GM12878 (cell line): ENCODE measurements at regions not wholly inside any gene's neighbourhood (a gene's known extent, or its start where the extent isn't known, plus 50 kb on each side); places are given as distances from the start of the nearest gene placed in this dataset.

Experiments used
- ATAC-seq: fragments of 200-7000 bp; cut with Tn5 transposase; 3 replicates; pipeline ENCODE4 v1.9.1; 2020; ENCODE audit warnings: mild to moderate bottlenecking, moderate library complexity
- BruUV-seq: library from RNA; stranded (reverse); fragments of 400-500 nt; replicated peaks from 2 replicates; lab custom pipeline; 2021; lab: Mats Ljungman, UMichigan
- CTCF ChIA-PET: fragments of 300-600 bp; sonication (Branson Sonifier 250); formaldehyde crosslinking; extraction: SDS; loops from one replicate; lab custom pipeline; 2021; ENCODE audit warnings: inconsistent platforms; lab: Yijun Ruan, JAX
- POLR2A ChIA-PET: fragments of 350-600 bp; formaldehyde crosslinking; extraction: SDS; loops from one replicate; lab custom pipeline; 2021; ENCODE audit warnings: inconsistent platforms; lab: Charles Lee
- RAD21 ChIA-PET: fragments of 300-600 bp; sonication (Branson Sonifier 250); formaldehyde crosslinking; loops from one replicate; lab custom pipeline; 2023; ENCODE audit warnings: antibody characterized with exemption; ENCODE audit not compliant: unreplicated experiment; lab: Charles Lee
- SMC1A ChIA-PET: fragments of 300-600 bp; sonication (Branson Sonifier 250); formaldehyde crosslinking; loops from one replicate; lab custom pipeline; 2023; ENCODE audit not compliant: unreplicated experiment, uncharacterized antibody; lab: Charles Lee
- DNase-seq: peaks from one replicate; pipeline ENCODE4 v3.0.0-alpha.2; 2011; ENCODE audit warnings: low read depth, low spot score
- FAIRE-seq: peaks from 3 replicates; lab custom pipeline; 2011; peaks lifted over from hg19 to GRCh38; lab: Jason Lieb, UNC
- H2AFZ ChIP-seq: 2 replicates; pipeline ENCODE4 v1.6.0; 2011; ENCODE audit warnings: low read depth, low read length, control low read depth; ENCODE audit not compliant: control insufficient read depth
- H3K27ac ChIP-seq: 2 replicates; pipeline ENCODE4 v1.5.1; 2011; ENCODE audit warnings: control low read depth; ENCODE audit not compliant: control insufficient read depth, insufficient read depth
- H3K27me3 ChIP-seq, 2 experiments: replicated peaks in 1 of 2; 2 replicates each; pipeline versions ENCODE4 v1.6.0 to v1.6.1; 2011; ENCODE audit warnings: low read length in 1 of 2; ENCODE audit not compliant: control insufficient read depth in 2 of 2, insufficient read depth in 2 of 2
- H3K36me3 ChIP-seq, 2 experiments: 2 replicates each; pipeline ENCODE4 v1.5.1; 2011; ENCODE audit warnings: low read length in 1 of 2; ENCODE audit not compliant: control insufficient read depth in 2 of 2, insufficient read depth in 2 of 2
- H3K4me1 ChIP-seq: 2 replicates; pipeline ENCODE4 v1.6.1; 2011; ENCODE audit warnings: mild to moderate bottlenecking, low read length, moderate library complexity, mixed read lengths; ENCODE audit not compliant: control insufficient read depth, insufficient read depth
- H3K4me2 ChIP-seq: 2 replicates; pipeline ENCODE4 v1.6.0; 2011; ENCODE audit warnings: control low read depth; ENCODE audit not compliant: control insufficient read depth, insufficient read depth
- H3K4me3 ChIP-seq: fragments of 200-600 bp; sonication (generic); 2 replicates; pipeline ENCODE4 v1.5.1; 2016
- H3K79me2 ChIP-seq: 2 replicates; pipeline ENCODE4 v1.6.0; 2011; ENCODE audit warnings: low read length; ENCODE audit not compliant: control insufficient read depth, insufficient read depth
- H3K9ac ChIP-seq: 2 replicates; pipeline ENCODE4 v1.8.0; 2011; ENCODE audit warnings: low read length, control low read depth, mixed read lengths; ENCODE audit not compliant: control insufficient read depth, insufficient read depth
- H3K9me3 ChIP-seq: replicated peaks from 3 replicates; pipeline ENCODE4 v1.5.1; 2011; ENCODE audit warnings: mild to moderate bottlenecking, low read length; ENCODE audit not compliant: control insufficient read depth, insufficient read depth
- H4K20me1 ChIP-seq: 2 replicates; pipeline ENCODE4 v1.6.0; 2011; ENCODE audit not compliant: control insufficient read depth, insufficient read depth
- ATF3 ChIP-seq: IDR thresholded peaks from 2 replicates; pipeline ENCODE4 v1.6.1; 2011; ENCODE audit warnings: low read depth, mild to moderate bottlenecking, low read length, moderate library complexity, borderline replicate concordance; ENCODE audit errors: extremely low read depth
- CHD2 ChIP-seq: IDR thresholded peaks from 2 replicates; pipeline ENCODE4 v1.6.1; 2011; ENCODE audit warnings: low read depth, low read length, improper control_type of control experiment, borderline replicate concordance
- CUX1 ChIP-seq: IDR thresholded peaks from 2 replicates; pipeline ENCODE4 v1.6.1; 2012; ENCODE audit warnings: improper control_type of control experiment, low read depth, low read length; ENCODE audit not compliant: insufficient replicate concordance
- E2F8 ChIP-seq: fragments of 450-650 bp; IDR thresholded peaks from 2 replicates; pipeline ENCODE4 v1.6.1; 2018; ENCODE audit warnings: mild to moderate bottlenecking, low read depth, moderate library complexity; ENCODE audit not compliant: partially characterized antibody
- SUPT20H ChIP-seq: IDR thresholded peaks from 2 replicates; pipeline ENCODE4 v1.6.1; 2011; ENCODE audit warnings: low read depth, mild to moderate bottlenecking, low read length, moderate library complexity, borderline replicate concordance; ENCODE audit not compliant: control insufficient read depth
- TAF1 ChIP-seq: IDR thresholded peaks from 2 replicates; pipeline ENCODE4 v1.6.1; 2011; ENCODE audit warnings: mild to moderate bottlenecking, low read depth, low read length, borderline replicate concordance
- ZBED1 ChIP-seq: IDR thresholded peaks from 2 replicates; pipeline ENCODE4 v1.6.1; 2016; ENCODE audit warnings: borderline replicate concordance
- ZBTB11 ChIP-seq: fragments of 450-650 bp; formaldehyde crosslinking; IDR thresholded peaks from 2 replicates; pipeline ENCODE4 v1.5.0; 2022; ENCODE audit warnings: mild to moderate bottlenecking, missing genetic modification characterization
- ZNF274 ChIP-seq: IDR thresholded peaks from one replicate; pipeline ENCODE4 v1.8.0; 2011; ENCODE audit not compliant: insufficient read length, insufficient read depth
- WGBS: methylation state at CpG from one replicate; pipeline ENCODE4 v1.1.6; 2016; ENCODE audit warnings: low lambda C conversion rate; ENCODE audit not compliant: insufficient replicate concordance, insufficient coverage; ENCODE audit errors: missing lambda C conversion rate; 5-methylcytosine and 5-hydroxymethylcytosine counted together
- in situ Hi-C: fragments of 300-500 bp; cut with MboI; formaldehyde crosslinking; loops from 9 replicates; pipeline ENCODE4 v1.14.3; 2018; ENCODE audit warnings: mixed read lengths
- intact Hi-C: fragments of 100-400 bp; cut with micrococcal nuclease; formaldehyde crosslinking; loops from one replicate; pipeline ENCODE4 v1.14.2; 2022; ENCODE audit not compliant: unreplicated experiment

GRCh38 chr13:34719060-34719875 is 222.8 kb upstream of the NBEA start:
- DNase-seq: no peak
- ChIA-PET POLR2A (no interaction called here), CTCF (no interaction called here), SMC1A (interaction anchor here (0.7 to 1.4 kb wide), 2 partner anchors 16 to 29 kb away, joined by 3 read pairs; no protein-coding TSS in a partner anchor), RAD21 (no interaction called here)
- Histone ChIP-seq H3K4me3 (no peak overlapping the region), H4K20me1 (no peaks in the 10 kb centered on the region), H3K27ac (no peak overlapping the region), H3K9ac (no peak overlapping the region), H3K4me1 (no peaks in the 10 kb centered on the region), H3K27me3 (no peaks in the 10 kb centered on the region), H3K79me2 (no peaks in the 10 kb centered on the region), H3K36me3 (no peaks in the 10 kb centered on the region), H2AFZ (no peak overlapping the region), H3K9me3 (no peaks in the 10 kb centered on the region), H3K4me2 (no peak overlapping the region)
- intact Hi-C loops: no loop called here
- WGBS: 19% methylated on average over 4 of the region's 4 CpGs
- BruUV-seq: no TSS peak
- in situ Hi-C loops: no loop called here
- FAIRE-seq: no peak
- no peak for ATAC-seq
- TF ChIP-seq E2F8: no peak
- TF ChIP-seq CUX1: no peak
- no peak for TF ChIP-seq ATF3
- TF ChIP-seq CHD2: no peak
- TF ChIP-seq ZBTB11: no peak
- TF ChIP-seq ZNF274: no peak
- no peak for TF ChIP-seq TAF1
- no peak for TF ChIP-seq SUPT20H
- TF ChIP-seq ZBED1: no peak
